ENCODE measurements at regions not wholly inside any gene's neighbourhood (a gene's known extent, or its start where the extent isn't known, plus 50 kb on each side); places are given as distances from the start of the nearest gene placed in this dataset.

DNA sequence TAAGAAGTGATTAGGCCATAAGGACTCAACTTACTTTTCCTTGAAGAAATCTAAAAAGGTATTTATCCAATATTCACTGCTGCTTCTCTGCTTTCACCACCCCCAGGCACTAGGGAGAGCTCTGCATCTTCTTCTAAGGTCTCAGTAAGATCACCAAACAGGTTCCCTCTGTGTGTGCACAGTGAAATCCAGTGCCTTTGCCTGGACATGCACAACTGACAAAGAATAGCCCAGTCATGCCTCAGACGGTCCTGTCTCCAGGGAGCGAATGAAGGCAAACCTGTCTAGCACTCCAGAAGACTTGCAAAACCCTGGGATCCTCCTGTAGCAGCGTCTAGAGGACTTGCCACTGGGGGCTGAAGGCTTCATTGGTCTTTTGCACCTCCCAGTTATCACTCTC, 344.5 kb upstream of the LRATD1 start:
- H3K27me3 ChIP-seq, result no peaks in the 10 kb centered on the region
- H3K36me3 ChIP-seq (ENCODE audit: low read depth, missing control alignments), result no peaks in the 10 kb centered on the region
- no peaks in the 10 kb centered on the region for H3K4me1 ChIP-seq
- no peak overlapping the region for H3K4me3 ChIP-seq
- 83 to 86% methylated on average over 2 to 3 of the region's 3 CpGs for WGBS, 2 donors
- no peak for DNase-seq
- no peak overlapping the region for H3K27ac ChIP-seq
- intact Hi-C loops (cut with DNase I; ENCODE audit: low total_unique reads), result no loop called here
- no peak for TF ChIP-seq POLR2A (IDR thresholded peaks at IDR 0.05)
- TF ChIP-seq, protein P1, sequence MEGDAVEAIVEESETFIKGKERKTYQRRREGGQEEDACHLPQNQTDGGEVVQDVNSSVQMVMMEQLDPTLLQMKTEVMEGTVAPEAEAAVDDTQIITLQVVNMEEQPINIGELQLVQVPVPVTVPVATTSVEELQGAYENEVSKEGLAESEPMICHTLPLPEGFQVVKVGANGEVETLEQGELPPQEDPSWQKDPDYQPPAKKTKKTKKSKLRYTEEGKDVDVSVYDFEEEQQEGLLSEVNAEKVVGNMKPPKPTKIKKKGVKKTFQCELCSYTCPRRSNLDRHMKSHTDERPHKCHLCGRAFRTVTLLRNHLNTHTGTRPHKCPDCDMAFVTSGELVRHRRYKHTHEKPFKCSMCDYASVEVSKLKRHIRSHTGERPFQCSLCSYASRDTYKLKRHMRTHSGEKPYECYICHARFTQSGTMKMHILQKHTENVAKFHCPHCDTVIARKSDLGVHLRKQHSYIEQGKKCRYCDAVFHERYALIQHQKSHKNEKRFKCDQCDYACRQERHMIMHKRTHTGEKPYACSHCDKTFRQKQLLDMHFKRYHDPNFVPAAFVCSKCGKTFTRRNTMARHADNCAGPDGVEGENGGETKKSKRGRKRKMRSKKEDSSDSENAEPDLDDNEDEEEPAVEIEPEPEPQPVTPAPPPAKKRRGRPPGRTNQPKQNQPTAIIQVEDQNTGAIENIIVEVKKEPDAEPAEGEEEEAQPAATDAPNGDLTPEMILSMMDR (IDR thresholded peaks at IDR 0.05), result no peak
- no peaks in the 10 kb centered on the region for H3K9me3 ChIP-seq

DNA sequence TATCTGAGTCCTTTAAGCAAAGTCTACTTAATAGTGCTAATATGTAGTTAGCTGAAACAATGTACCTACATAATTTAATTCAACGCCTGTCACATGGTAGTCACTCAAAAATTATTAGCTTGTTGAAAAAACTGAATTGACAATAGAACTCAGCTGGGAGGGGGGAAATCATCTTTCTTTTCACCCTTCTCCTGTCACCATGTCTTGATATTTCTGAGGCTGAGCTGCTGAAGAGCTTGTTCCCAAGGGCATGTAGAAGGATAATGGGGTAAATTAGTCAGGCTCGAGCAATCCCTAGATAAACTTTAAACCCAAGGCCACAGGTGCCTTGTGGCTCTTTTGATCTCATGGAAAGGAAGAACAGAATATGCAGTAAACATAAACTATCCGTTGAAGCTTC, 339.6 kb upstream of the LRATD1 start:
- H3K4me3 ChIP-seq, result no peak overlapping the region
- no peaks in the 10 kb centered on the region for H3K4me1 ChIP-seq
- H3K27ac ChIP-seq, result no peak overlapping the region
- H3K36me3 ChIP-seq (ENCODE audit: low read depth, missing control alignments), result no peaks in the 10 kb centered on the region
- intact Hi-C loops (cut with DNase I; ENCODE audit: low total_unique reads), result no loop called here
- no peaks in the 10 kb centered on the region for H3K27me3 ChIP-seq
- TF ChIP-seq, protein P1 (IDR thresholded peaks at IDR 0.05), result no peak
- no peak for TF ChIP-seq POLR2A (IDR thresholded peaks at IDR 0.05)
- WGBS, 2 donors, result 45 to 55% methylated on average over 3 of the region's 3 CpGs
- DNase-seq, result no peak
- no peaks in the 10 kb centered on the region for H3K9me3 ChIP-seq

DNA sequence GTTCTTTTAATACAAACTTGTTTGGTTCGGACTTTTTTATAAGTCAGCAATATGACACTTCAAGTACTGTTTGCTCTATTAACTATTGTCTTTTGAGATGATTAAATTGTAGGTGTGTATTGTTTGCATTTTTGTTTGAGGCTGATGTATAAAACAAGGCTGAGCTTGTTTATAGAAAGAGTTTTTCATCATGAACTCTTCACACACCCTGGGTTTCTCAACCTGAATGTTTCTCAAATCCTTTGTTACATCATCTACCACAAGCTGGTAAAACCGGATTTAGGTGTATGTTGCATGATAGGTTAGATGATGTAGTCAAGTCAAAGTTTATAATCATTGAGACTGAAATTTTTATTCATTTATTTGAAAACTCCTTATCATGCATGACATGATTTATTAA, 335.2 kb upstream of the LRATD1 start:
- Histone ChIP-seq H3K4me3 (no peak overlapping the region), H3K9me3 (no peaks in the 10 kb centered on the region), H3K4me1 (no peaks in the 10 kb centered on the region), H3K27ac (no peak overlapping the region), H3K36me3 (ENCODE audit: low read depth, missing control alignments) (no peaks in the 10 kb centered on the region), H3K27me3 (no peaks in the 10 kb centered on the region)
- DNase-seq, result no peak
- 90 to 95% methylated on average over 2 of the region's 2 CpGs for WGBS, 2 donors
- no peak for TF ChIP-seq POLR2A (IDR thresholded peaks at IDR 0.05)
- TF ChIP-seq, protein P1 (IDR thresholded peaks at IDR 0.05), result no peak
- intact Hi-C loops (cut with DNase I; ENCODE audit: low total_unique reads), result no loop called here

DNA sequence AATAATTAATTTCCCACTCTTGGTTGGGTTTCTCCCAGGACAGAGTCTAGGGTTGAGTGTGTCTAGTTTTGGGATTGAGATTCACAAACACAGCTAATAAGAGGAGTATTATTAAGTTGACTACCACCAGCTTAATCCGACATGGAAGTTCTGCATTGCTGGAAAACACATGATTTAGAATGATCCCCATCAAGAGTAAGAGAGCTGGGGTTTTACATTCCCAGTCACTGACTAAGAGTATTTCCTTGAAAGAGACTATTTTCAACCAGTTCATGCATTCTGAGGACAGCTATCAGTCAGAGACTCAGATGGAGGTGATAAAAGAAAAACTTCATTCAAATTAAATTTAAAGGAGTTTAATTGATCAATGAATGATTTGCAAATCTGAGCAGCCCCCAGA, 334.6 kb upstream of the LRATD1 start:
- intact Hi-C loops (cut with DNase I; ENCODE audit: low total_unique reads), result no loop called here
- no peaks in the 10 kb centered on the region for H3K9me3 ChIP-seq
- TF ChIP-seq POLR2A (IDR thresholded peaks at IDR 0.05), result no peak
- TF ChIP-seq, protein P1 (IDR thresholded peaks at IDR 0.05), result no peak
- no peaks in the 10 kb centered on the region for H3K27me3 ChIP-seq
- no peak overlapping the region for H3K27ac ChIP-seq
- H3K4me3 ChIP-seq, result no peak overlapping the region
- no peaks in the 10 kb centered on the region for H3K36me3 ChIP-seq (ENCODE audit: low read depth, missing control alignments)
- no peaks in the 10 kb centered on the region for H3K4me1 ChIP-seq
- WGBS, 2 donors, result 90 to 93% methylated on average over 1 of the region's 1 CpG
- no peak for DNase-seq

DNA sequence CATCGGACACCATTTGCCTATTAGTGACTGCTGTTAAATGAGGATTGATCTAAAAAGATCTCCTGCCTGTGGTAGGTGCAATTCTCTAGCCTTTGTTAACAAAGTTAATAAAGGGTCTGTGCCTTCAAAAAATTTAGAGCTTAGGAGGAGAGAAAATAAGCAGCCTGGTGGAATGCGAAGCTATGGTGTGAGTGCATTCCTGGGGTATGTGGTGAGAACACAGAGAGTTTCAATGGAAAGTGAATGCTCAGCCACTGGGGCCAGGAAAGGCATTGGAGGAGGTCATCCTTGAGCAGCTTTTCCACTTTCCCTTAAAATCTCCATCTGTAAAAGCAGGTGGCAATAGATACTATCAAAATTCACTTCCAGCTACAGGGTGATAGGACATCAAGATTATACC, 331.2 kb upstream of the LRATD1 start:
- DNase-seq, result no peak
- Histone ChIP-seq H3K4me3 (no peak overlapping the region), H3K9me3 (no peaks in the 10 kb centered on the region), H3K4me1 (no peaks in the 10 kb centered on the region), H3K27me3 (no peaks in the 10 kb centered on the region), H3K27ac (no peak overlapping the region), H3K36me3 (ENCODE audit: low read depth, missing control alignments) (no peaks in the 10 kb centered on the region)
- TF ChIP-seq, protein P1 (IDR thresholded peaks at IDR 0.05), result no peak
- no peak for TF ChIP-seq POLR2A (IDR thresholded peaks at IDR 0.05)
- intact Hi-C loops (cut with DNase I; ENCODE audit: low total_unique reads), result no loop called here
- 82 to 92% methylated on average over 2 of the region's 2 CpGs for WGBS, 2 donors

Measured in testis (tissue), 2 donors.